ENCODE measurements at regions not wholly inside any gene's neighbourhood (a gene's known extent, or its start where the extent isn't known, plus 50 kb on each side); places are given as distances from the start of the nearest gene placed in this dataset.

DNA sequence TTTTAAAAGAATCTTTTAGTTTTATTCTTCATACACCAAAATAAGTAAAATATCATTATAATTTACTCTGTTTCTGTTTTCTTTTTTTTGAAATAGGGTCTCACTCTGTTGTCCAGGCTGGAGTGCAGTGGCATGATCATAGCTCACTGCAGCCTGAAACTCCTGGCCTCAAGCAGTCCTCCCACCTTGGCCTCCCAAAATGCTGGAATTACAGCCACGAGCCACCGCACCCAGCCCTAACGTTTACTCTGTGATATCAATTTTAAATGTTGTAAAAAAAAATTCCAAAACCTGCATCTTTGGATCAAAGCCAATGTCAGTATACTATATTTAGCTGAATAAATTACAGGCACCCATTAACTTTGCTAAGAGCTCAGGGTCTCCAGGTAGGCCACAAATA, 437.1 kb upstream of the USP15 start:
- ChIA-PET RAD21 (ENCODE audit: low non-redundant PET in 1 of 2, low total read pairs in 2 of 2, uncharacterized antibody in 2 of 2, unreplicated experiment in 2 of 2) (no interaction called here), CTCF (no interaction called here), POLR2A (no interaction called here)
- no peaks in the 10 kb centered on the region for H3K9me2 ChIP-seq (ENCODE audit: insufficient read depth)
- intact Hi-C loops (cut with micrococcal nuclease): no loop called here
- no peak for TF ChIP-seq ZNF274 (IDR thresholded peaks at IDR 0.05; ENCODE audit: low read depth, low read length)
- no peak for TF ChIP-seq JUND (IDR thresholded peaks at IDR 0.05)
- TF ChIP-seq EZH2phosphoT487 (IDR thresholded peaks at IDR 0.05; ENCODE audit: borderline replicate concordance): no peak
- TF ChIP-seq, protein P1, sequence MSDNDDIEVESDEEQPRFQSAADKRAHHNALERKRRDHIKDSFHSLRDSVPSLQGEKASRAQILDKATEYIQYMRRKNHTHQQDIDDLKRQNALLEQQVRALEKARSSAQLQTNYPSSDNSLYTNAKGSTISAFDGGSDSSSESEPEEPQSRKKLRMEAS (IDR thresholded peaks at IDR 0.05): no peak
- no peak for TF ChIP-seq CEBPB (IDR thresholded peaks at IDR 0.05; ENCODE audit: low read depth)
- no peak for TF ChIP-seq TCF7L2 (IDR thresholded peaks at IDR 0.05; ENCODE audit: borderline replicate concordance, extremely low read depth, insufficient read depth, insufficient read length)
- TF ChIP-seq EZH2 (IDR thresholded peaks at IDR 0.05): no peak
- TF ChIP-seq POLR2A (IDR thresholded peaks at IDR 0.05; ENCODE audit: borderline replicate concordance, extremely low read depth, insufficient read depth, insufficient read length): no peak
- no peak for TF ChIP-seq ELF1 (IDR thresholded peaks at IDR 0.05; ENCODE audit: borderline replicate concordance, low read depth)
- no peak for TF ChIP-seq SIN3A (IDR thresholded peaks at IDR 0.05; ENCODE audit: low read depth)
- no peak for TF ChIP-seq RAD21 (IDR thresholded peaks at IDR 0.05; ENCODE audit: low read depth)
- no peak overlapping the region for H2AFZ ChIP-seq (ENCODE audit: low read depth, low read length, poor library complexity, severe bottlenecking)
- H3K36me3 ChIP-seq (ENCODE audit: control insufficient read depth in 1 of 2, insufficient read depth in 2 of 2, low read length in 2 of 2): no peaks in the 10 kb centered on the region
- H3K9me3 ChIP-seq (ENCODE audit: control insufficient read depth in 1 of 2, insufficient read depth in 1 of 2, low read depth in 1 of 2, low read length in 2 of 2): no peaks in the 10 kb centered on the region
- DNase-seq (ENCODE audit: low read depth, low spot score) (no peak), ATAC-seq (no peak)
- no peaks in the 10 kb centered on the region for H4K20me1 ChIP-seq (ENCODE audit: insufficient read depth)
- H3K4me1 ChIP-seq (ENCODE audit: control insufficient read depth in 1 of 2, insufficient read depth in 2 of 2, low read length in 2 of 2): no peaks in the 10 kb centered on the region
- no peak overlapping the region for H3K4me2 ChIP-seq (ENCODE audit: low read length)
- BruUV-seq (replicated peaks): no TSS peak
- no peak overlapping the region for H3K4me3 ChIP-seq (replicated peaks in 1 of 2; ENCODE audit: low read depth in 1 of 2, low read length in 2 of 2)
- H3K27me3 ChIP-seq (ENCODE audit: insufficient read depth, low read length): no peaks in the 10 kb centered on the region
- H3K9ac ChIP-seq (ENCODE audit: low read length): no peak overlapping the region
- H3K27ac ChIP-seq (ENCODE audit: low read depth, low read length): no peak overlapping the region
- no peaks in the 10 kb centered on the region for H3K79me2 ChIP-seq (ENCODE audit: insufficient read depth, low read length)

DNA sequence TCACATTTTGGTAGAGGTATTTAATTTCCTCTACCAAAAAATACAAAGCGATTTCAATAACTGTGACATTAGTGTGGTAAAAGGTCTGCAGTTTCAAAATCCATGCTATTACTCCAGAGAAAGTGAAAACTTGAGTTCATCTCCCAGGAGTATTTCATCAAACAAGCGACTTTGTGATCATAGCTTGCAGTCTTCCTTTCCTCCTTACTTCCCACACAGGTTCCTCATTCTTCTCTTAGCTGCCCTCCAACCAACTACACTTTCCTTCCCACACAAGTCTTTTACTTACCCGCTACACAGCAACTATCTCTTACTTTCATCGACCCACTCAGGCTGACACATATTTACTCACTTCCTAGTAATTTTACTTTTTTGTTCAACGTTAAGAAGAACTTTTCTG, 413.4 kb upstream of the USP15 start:
- RAD21 ChIA-PET (ENCODE audit: low non-redundant PET in 1 of 2, low total read pairs in 2 of 2, uncharacterized antibody in 2 of 2, unreplicated experiment in 2 of 2): no interaction called here
- Histone ChIP-seq H3K79me2 (ENCODE audit: insufficient read depth, low read length) (no peaks in the 10 kb centered on the region), H3K9me2 (ENCODE audit: insufficient read depth) (no peaks in the 10 kb centered on the region), H3K9ac (ENCODE audit: low read length) (no peak overlapping the region), H3K27me3 (ENCODE audit: insufficient read depth, low read length) (no peaks in the 10 kb centered on the region), H3K4me3 (replicated peaks in 1 of 2; ENCODE audit: low read depth in 1 of 2, low read length in 2 of 2) (no peak overlapping the region), H3K4me2 (ENCODE audit: low read length) (no peak overlapping the region), H2AFZ (ENCODE audit: low read depth, low read length, poor library complexity, severe bottlenecking) (no peak overlapping the region), H4K20me1 (ENCODE audit: insufficient read depth) (no peaks in the 10 kb centered on the region), H3K4me1 (ENCODE audit: control insufficient read depth in 1 of 2, insufficient read depth in 2 of 2, low read length in 2 of 2) (peaks cover 0 to 8% of the 10 kb centered on the region in 2 experiments; a peak in 2 of 4 replicates), H3K9me3 (ENCODE audit: control insufficient read depth in 1 of 2, insufficient read depth in 1 of 2, low read depth in 1 of 2, low read length in 2 of 2) (no peaks in the 10 kb centered on the region), H3K36me3 (ENCODE audit: control insufficient read depth in 1 of 2, insufficient read depth in 2 of 2, low read length in 2 of 2) (no peaks in the 10 kb centered on the region), H3K27ac (ENCODE audit: low read depth, low read length) (no peak overlapping the region)
- POLR2A ChIA-PET: no interaction called here
- TF ChIP-seq SP1 (IDR thresholded peaks at IDR 0.05; ENCODE audit: low read depth) (no peak), POLR2A (IDR thresholded peaks at IDR 0.05; ENCODE audit: borderline replicate concordance, extremely low read depth, insufficient read depth, insufficient read length) (no peak), EGR1 (IDR thresholded peaks at IDR 0.05; ENCODE audit: low read depth) (no peak), FOSL1 (IDR thresholded peaks at IDR 0.05; ENCODE audit: low read depth) (no peak), EZH2 (IDR thresholded peaks at IDR 0.05) (no peak), ZNF274 (IDR thresholded peaks at IDR 0.05; ENCODE audit: low read depth, low read length) (no peak), ELF1 (IDR thresholded peaks at IDR 0.05; ENCODE audit: borderline replicate concordance, low read depth) (no peak)
- TF ChIP-seq, protein P2, sequence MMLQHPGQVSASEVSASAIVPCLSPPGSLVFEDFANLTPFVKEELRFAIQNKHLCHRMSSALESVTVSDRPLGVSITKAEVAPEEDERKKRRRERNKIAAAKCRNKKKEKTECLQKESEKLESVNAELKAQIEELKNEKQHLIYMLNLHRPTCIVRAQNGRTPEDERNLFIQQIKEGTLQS (IDR thresholded peaks at IDR 0.05): no peak
- BruUV-seq (replicated peaks): no TSS peak
- DNase-seq (ENCODE audit: low read depth, low spot score): no peak
- CTCF ChIA-PET: no interaction called here
- intact Hi-C loops (cut with micrococcal nuclease): no loop called here
- no peak for ATAC-seq
